K562 (cell line): ENCODE measurements at regions not wholly inside any gene's neighbourhood (a gene's known extent, or its start where the extent isn't known, plus 50 kb on each side); places are given as distances from the start of the nearest gene placed in this dataset.

Experiments
- ZNF583 ChIP-seq: fragments of 250-450 bp; sonication (Bioruptor Pico); IDR thresholded peaks from 2 replicates; pipeline ENCODE4 v1.4.0; 2020
- TF ChIP-seq, protein P1 (sequence below): fragments of 200-800 bp; sonication (Bioruptor generic); IDR thresholded peaks from 2 replicates; pipeline ENCODE4 v1.6.1; 2016; ENCODE audit warnings: missing genetic modification characterization, missing compliant biosample characterization
- TF ChIP-seq, protein P2 (sequence below): fragments of 450-650 bp; formaldehyde crosslinking; IDR thresholded peaks from 2 replicates; pipeline ENCODE4 v1.4.0; 2020; ENCODE audit warnings: mild to moderate bottlenecking, moderate library complexity

DNA sequence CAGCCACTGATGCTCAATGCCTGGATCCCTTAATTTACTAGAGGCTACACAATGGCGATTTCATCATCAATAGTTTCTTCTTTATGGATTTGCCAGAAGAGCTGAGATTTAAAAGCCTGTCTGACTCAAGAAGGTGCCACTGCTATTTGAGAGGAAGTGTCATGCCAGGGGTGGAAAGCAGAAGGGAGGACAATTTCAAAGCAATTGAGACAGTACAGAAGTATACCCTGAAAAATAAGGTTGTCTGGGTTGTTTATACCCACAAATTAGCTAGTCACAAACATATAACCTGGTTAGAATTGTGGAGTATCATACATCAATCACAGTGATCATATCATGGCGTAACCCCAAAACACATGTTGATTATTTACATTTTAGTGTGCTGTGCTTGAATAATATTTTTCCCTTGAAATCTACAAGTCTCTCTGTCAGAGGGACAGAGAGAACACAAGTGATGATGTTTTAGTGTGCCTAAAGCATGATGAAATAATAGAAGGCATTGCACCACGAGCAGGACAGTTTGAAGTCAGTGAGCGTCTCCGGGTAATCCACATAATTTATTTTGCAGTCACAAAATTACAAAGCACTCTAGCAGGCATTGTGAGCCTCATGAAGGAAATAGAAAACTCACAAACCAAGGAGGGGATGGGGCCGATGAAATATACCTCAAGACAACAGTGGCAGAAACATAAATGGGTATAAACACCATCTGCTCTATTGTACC lies 312.2 kb upstream of the SPRED2 start (continued):
- TF ChIP-seq, protein P1, sequence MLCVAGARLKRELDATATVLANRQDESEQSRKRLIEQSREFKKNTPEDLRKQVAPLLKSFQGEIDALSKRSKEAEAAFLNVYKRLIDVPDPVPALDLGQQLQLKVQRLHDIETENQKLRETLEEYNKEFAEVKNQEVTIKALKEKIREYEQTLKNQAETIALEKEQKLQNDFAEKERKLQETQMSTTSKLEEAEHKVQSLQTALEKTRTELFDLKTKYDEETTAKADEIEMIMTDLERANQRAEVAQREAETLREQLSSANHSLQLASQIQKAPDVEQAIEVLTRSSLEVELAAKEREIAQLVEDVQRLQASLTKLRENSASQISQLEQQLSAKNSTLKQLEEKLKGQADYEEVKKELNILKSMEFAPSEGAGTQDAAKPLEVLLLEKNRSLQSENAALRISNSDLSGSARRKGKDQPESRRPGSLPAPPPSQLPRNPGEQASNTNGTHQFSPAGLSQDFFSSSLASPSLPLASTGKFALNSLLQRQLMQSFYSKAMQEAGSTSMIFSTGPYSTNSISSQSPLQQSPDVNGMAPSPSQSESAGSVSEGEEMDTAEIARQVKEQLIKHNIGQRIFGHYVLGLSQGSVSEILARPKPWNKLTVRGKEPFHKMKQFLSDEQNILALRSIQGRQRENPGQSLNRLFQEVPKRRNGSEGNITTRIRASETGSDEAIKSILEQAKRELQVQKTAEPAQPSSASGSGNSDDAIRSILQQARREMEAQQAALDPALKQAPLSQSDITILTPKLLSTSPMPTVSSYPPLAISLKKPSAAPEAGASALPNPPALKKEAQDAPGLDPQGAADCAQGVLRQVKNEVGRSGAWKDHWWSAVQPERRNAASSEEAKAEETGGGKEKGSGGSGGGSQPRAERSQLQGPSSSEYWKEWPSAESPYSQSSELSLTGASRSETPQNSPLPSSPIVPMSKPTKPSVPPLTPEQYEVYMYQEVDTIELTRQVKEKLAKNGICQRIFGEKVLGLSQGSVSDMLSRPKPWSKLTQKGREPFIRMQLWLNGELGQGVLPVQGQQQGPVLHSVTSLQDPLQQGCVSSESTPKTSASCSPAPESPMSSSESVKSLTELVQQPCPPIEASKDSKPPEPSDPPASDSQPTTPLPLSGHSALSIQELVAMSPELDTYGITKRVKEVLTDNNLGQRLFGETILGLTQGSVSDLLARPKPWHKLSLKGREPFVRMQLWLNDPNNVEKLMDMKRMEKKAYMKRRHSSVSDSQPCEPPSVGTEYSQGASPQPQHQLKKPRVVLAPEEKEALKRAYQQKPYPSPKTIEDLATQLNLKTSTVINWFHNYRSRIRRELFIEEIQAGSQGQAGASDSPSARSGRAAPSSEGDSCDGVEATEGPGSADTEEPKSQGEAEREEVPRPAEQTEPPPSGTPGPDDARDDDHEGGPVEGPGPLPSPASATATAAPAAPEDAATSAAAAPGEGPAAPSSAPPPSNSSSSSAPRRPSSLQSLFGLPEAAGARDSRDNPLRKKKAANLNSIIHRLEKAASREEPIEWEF (CRISPR knock-in tag): no peak
- TF ChIP-seq, protein P2, sequence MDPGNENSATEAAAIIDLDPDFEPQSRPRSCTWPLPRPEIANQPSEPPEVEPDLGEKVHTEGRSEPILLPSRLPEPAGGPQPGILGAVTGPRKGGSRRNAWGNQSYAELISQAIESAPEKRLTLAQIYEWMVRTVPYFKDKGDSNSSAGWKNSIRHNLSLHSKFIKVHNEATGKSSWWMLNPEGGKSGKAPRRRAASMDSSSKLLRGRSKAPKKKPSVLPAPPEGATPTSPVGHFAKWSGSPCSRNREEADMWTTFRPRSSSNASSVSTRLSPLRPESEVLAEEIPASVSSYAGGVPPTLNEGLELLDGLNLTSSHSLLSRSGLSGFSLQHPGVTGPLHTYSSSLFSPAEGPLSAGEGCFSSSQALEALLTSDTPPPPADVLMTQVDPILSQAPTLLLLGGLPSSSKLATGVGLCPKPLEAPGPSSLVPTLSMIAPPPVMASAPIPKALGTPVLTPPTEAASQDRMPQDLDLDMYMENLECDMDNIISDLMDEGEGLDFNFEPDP (CRISPR knock-in tag): no peak
- no peak for TF ChIP-seq ZNF583 (CRISPR knock-in tag)
